Upper lobe of left lung (tissue), 6 donors: ENCODE measurements at regions not wholly inside any gene's neighbourhood (a gene's known extent, or its start where the extent isn't known, plus 50 kb on each side); places are given as distances from the start of the nearest gene placed in this dataset.

Experiments
- ATAC-seq, 2 donors: fragments of 200-7000 bp; cut with Tn5 transposase; one replicate each; pipeline ENCODE4 v1.9.1; 2022; ENCODE audit warnings: mild to moderate bottlenecking in 2 of 2, moderate library complexity in 2 of 2; ENCODE audit not compliant: low FRiP score in 2 of 2
- DNase-seq, 2 donors: peaks; one replicate each; pipeline ENCODE4 v3.0.0-alpha.2; 2019 to 2020
- H3K27ac ChIP-seq, 4 donors: fragments of 200-600 bp; sonication (generic); one replicate each; pipeline ENCODE4 v1.5.1; 2016 to 2019
- H3K27me3 ChIP-seq, 4 donors: fragments of 200-600 bp; sonication (generic); one replicate each; pipeline ENCODE4 v1.5.1; 2017 to 2019
- H3K36me3 ChIP-seq, 4 donors: fragments of 200-600 bp; sonication (generic); one replicate each; pipeline ENCODE4 v1.5.1; 2016 to 2019
- H3K4me1 ChIP-seq, 4 donors: fragments of 200-600 bp; sonication (generic); one replicate each; pipeline ENCODE4 v1.5.1; 2018 to 2019
- H3K4me3 ChIP-seq, 4 donors: fragments of 200-600 bp; sonication (generic); one replicate each; pipeline ENCODE4 v1.5.1; 2017 to 2019; ENCODE audit warnings: mild to moderate bottlenecking in 2 of 4, moderate library complexity in 1 of 4
- H3K9me3 ChIP-seq, 4 donors: fragments of 200-600 bp; sonication (generic); one replicate each; pipeline ENCODE4 v1.5.1; 2018 to 2019
- CTCF ChIP-seq, 6 experiments: fragments of 450-650 bp in 4 of 6; fragments of 200-600 bp in 2 of 6; sonication (generic) in 2 of 6; IDR thresholded peaks; one replicate each; pipeline ENCODE4 v1.5.1; 2016 to 2019; ENCODE audit warnings: antibody characterized with exemption in 6 of 6
- EP300 ChIP-seq, 4 donors: sonication (generic); formaldehyde crosslinking; IDR thresholded peaks; one replicate each; pipeline ENCODE4 v1.5.1; 2017; ENCODE audit warnings: antibody characterized with exemption in 4 of 4, control low read depth in 2 of 4
- POLR2A ChIP-seq, 4 donors: fragments of 450-650 bp; IDR thresholded peaks; one replicate each; pipeline ENCODE4 v1.5.1; 2016 to 2017; ENCODE audit warnings: antibody characterized with exemption in 4 of 4, mild to moderate bottlenecking in 2 of 4
- POLR2AphosphoS5 ChIP-seq, 2 donors: sonication (generic); formaldehyde crosslinking; IDR thresholded peaks; one replicate each; pipeline ENCODE4 v1.5.1; 2017; ENCODE audit warnings: antibody characterized with exemption in 2 of 2
- WGBS, 2 donors: methylation state at CpG; one replicate each; pipeline ENCODE4 v1.1.5; 2017 to 2018; 5-methylcytosine and 5-hydroxymethylcytosine counted together
- donor health status: DM: no; HTN: no; CAD: no; lungs with moderate emphysema.
- donor health status: DM: no; HTN: yes; CAD: no; lungs with severe emphysema.

DNA sequence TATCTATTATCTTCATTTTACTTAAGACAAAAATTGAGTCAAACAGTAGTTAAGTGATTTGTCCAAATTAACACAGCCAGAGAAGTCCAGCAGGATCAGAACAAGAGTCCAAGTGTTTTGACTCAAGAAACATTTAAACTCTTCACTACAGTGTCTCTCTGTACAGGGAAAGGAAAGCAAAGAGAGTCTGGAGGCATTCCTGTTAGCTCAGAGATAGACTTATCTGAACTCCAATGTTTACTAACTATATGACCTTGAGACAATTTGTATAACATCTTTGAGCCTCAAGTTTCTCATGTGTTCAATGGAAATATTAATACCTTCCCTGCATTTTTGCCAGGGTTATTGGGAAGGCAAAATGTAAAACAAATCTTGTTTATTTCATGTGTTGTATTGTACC is 849.1 kb downstream of the DIPK2A start:
- Histone ChIP-seq H3K4me1 (no peaks in the 10 kb centered on the region), H3K27me3 (no peaks in the 10 kb centered on the region), H3K9me3 (no peaks in the 10 kb centered on the region), H3K4me3 (no peak overlapping the region), H3K27ac (no peak overlapping the region), H3K36me3 (no peaks in the 10 kb centered on the region)
- TF ChIP-seq CTCF (IDR thresholded peaks at IDR 0.05) (no peak), POLR2AphosphoS5 (IDR thresholded peaks at IDR 0.05) (no peak), EP300 (IDR thresholded peaks at IDR 0.05) (no peak), POLR2A (IDR thresholded peaks at IDR 0.05) (no peak)
- DNase-seq, result no peak
- no peak for ATAC-seq

DNA sequence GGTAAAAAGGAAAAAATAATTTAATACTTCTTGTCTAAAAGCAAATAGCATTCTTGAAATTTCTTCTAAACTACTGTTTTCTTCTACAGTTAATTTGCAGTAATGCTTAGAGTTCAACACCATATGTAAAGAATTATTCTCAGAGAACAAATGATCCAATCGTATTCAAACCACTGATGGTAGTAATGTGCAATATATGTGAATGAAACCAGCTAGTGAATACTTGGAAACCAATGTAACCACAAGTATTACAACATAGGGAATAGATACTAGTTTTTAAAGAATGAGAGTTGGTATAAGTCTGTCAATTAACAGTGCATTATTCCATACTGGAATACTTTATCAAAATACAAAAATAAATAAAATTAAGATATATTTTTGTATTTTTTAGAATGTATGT is 850.0 kb downstream of the DIPK2A start:
- 64 to 73% methylated on average over 1 of the region's 1 CpG for WGBS, 2 donors
- Histone ChIP-seq H3K27ac (no peak overlapping the region), H3K36me3 (no peaks in the 10 kb centered on the region), H3K4me3 (no peak overlapping the region), H3K4me1 (no peaks in the 10 kb centered on the region), H3K9me3 (no peaks in the 10 kb centered on the region), H3K27me3 (no peaks in the 10 kb centered on the region)
- ATAC-seq, result no peak
- TF ChIP-seq POLR2A (IDR thresholded peaks at IDR 0.05), result no peak
- TF ChIP-seq POLR2AphosphoS5 (IDR thresholded peaks at IDR 0.05), result no peak
- TF ChIP-seq CTCF (IDR thresholded peaks at IDR 0.05), result no peak
- no peak for TF ChIP-seq EP300 (IDR thresholded peaks at IDR 0.05)
- no peak for DNase-seq

GRCh38 chr3:144822671-144823070 is 851.0 kb downstream of the DIPK2A start:
- H3K27ac ChIP-seq, result no peak overlapping the region
- ATAC-seq (no peak), DNase-seq (no peak)
- no peaks in the 10 kb centered on the region for H3K36me3 ChIP-seq
- H3K4me3 ChIP-seq, result no peak overlapping the region
- H3K27me3 ChIP-seq, result no peaks in the 10 kb centered on the region
- no peaks in the 10 kb centered on the region for H3K4me1 ChIP-seq
- no peaks in the 10 kb centered on the region for H3K9me3 ChIP-seq
- TF ChIP-seq POLR2AphosphoS5 (IDR thresholded peaks at IDR 0.05), result no peak
- TF ChIP-seq POLR2A (IDR thresholded peaks at IDR 0.05), result no peak
- TF ChIP-seq CTCF (IDR thresholded peaks at IDR 0.05), result no peak
- no peak for TF ChIP-seq EP300 (IDR thresholded peaks at IDR 0.05)

- Histone ChIP-seq H3K27me3 (no peaks in the 10 kb centered on the region), H3K4me3 (no peak overlapping the region), H3K27ac (no peak overlapping the region), H3K4me1 (no peaks in the 10 kb centered on the region), H3K9me3 (peaks cover 0 to 9% (median 3%) of the 10 kb centered on the region in 4 donors), H3K36me3 (no peaks in the 10 kb centered on the region)
- TF ChIP-seq POLR2AphosphoS5 (IDR thresholded peaks at IDR 0.05), result no peak
- no peak for TF ChIP-seq EP300 (IDR thresholded peaks at IDR 0.05)
- TF ChIP-seq POLR2A (IDR thresholded peaks at IDR 0.05), result no peak
- TF ChIP-seq CTCF (IDR thresholded peaks at IDR 0.05), result no peak
- ATAC-seq (no peak), DNase-seq (no peak)
Observed at GRCh38 chr3:144831955-144832716, 860.5 kb downstream of the DIPK2A start.

- peaks cover 0 to 7% (median 2%) of the 10 kb centered on the region in 4 donors for H3K9me3 ChIP-seq
- no peak for DNase-seq
- H3K27me3 ChIP-seq, result no peaks in the 10 kb centered on the region
- no peak overlapping the region for H3K4me3 ChIP-seq
- H3K36me3 ChIP-seq, result no peaks in the 10 kb centered on the region
- WGBS, 2 donors, result 90 to 93% methylated on average over 2 of the region's 2 CpGs
- H3K4me1 ChIP-seq, result no peaks in the 10 kb centered on the region
- H3K27ac ChIP-seq, result no peak overlapping the region
- no peak for TF ChIP-seq EP300 (IDR thresholded peaks at IDR 0.05)
- TF ChIP-seq CTCF (IDR thresholded peaks at IDR 0.05), result no peak
- no peak for TF ChIP-seq POLR2AphosphoS5 (IDR thresholded peaks at IDR 0.05)
- no peak for TF ChIP-seq POLR2A (IDR thresholded peaks at IDR 0.05)
- ATAC-seq, result no peak
Observed at GRCh38 chr3:144839991-144840390, 868.4 kb downstream of the DIPK2A start.
